Smooth muscle cell (in vitro differentiated cells): ENCODE measurements at regions not wholly inside any gene's neighbourhood (a gene's known extent, or its start where the extent isn't known, plus 50 kb on each side); places are given as distances from the start of the nearest gene placed in this dataset.

Experiments used
- DNase-seq: peaks from one replicate; lab custom pipeline; 2025; ENCODE audit not compliant: unreplicated experiment; lab: John Stamatoyannopoulos, UW
- H2AFZ ChIP-seq: fragments of 200-600 bp; sonication (generic); 2 replicates; pipeline ENCODE4 v1.6.0; 2016; ENCODE audit warnings: antibody characterized with exemption, low read depth, mild to moderate bottlenecking
- H3F3A ChIP-seq: fragments of 200-600 bp; sonication (generic); 2 replicates; pipeline ENCODE4 v1.6.0; 2017; ENCODE audit warnings: antibody characterized with exemption, low read depth
- H3K27ac ChIP-seq: fragments of 200-600 bp; sonication (generic); 2 replicates; pipeline ENCODE4 v1.5.1; 2016; ENCODE audit warnings: low read depth, mild to moderate bottlenecking
- H3K27me3 ChIP-seq: fragments of 200-600 bp; sonication (generic); 2 replicates; pipeline ENCODE4 v1.6.1; 2016; ENCODE audit warnings: low read depth, mild to moderate bottlenecking
- H3K36me3 ChIP-seq: fragments of 200-600 bp; sonication (generic); 2 replicates; pipeline ENCODE4 v1.5.1; 2016; ENCODE audit warnings: low read depth
- H3K4me1 ChIP-seq: fragments of 200-600 bp; sonication (generic); 2 replicates; pipeline ENCODE4 v1.5.1; 2016; ENCODE audit warnings: low read depth
- H3K4me2 ChIP-seq: fragments of 200-600 bp; sonication (generic); 2 replicates; pipeline ENCODE4 v1.6.0; 2016; ENCODE audit warnings: mild to moderate bottlenecking
- H3K4me3 ChIP-seq: fragments of 200-600 bp; sonication (generic); 2 replicates; pipeline ENCODE4 v1.5.1; 2016; ENCODE audit warnings: mild to moderate bottlenecking
- H3K79me2 ChIP-seq: fragments of 200-600 bp; sonication (generic); 2 replicates; pipeline ENCODE4 v1.6.0; 2016; ENCODE audit warnings: low read depth, mild to moderate bottlenecking
- H3K9ac ChIP-seq: fragments of 200-600 bp; sonication (generic); 2 replicates; pipeline ENCODE4 v1.6.0; 2016; ENCODE audit warnings: low read depth
- H3K9me3 ChIP-seq: fragments of 200-600 bp; sonication (generic); replicated peaks from 2 replicates; pipeline ENCODE4 v1.5.1; 2016; ENCODE audit warnings: low read depth
- H4K20me1 ChIP-seq: fragments of 200-600 bp; sonication (generic); 2 replicates; pipeline ENCODE4 v1.6.0; 2016; ENCODE audit warnings: low read depth
- CTCF ChIP-seq: fragments of 200-600 bp; sonication (generic); IDR thresholded peaks from 2 replicates; pipeline ENCODE4 v1.5.1; 2017; ENCODE audit warnings: borderline replicate concordance, mild to moderate bottlenecking, antibody characterized with exemption; ENCODE audit not compliant: insufficient read depth, poor library complexity, severe bottlenecking
- WGBS: methylation state at CpG from one replicate; pipeline ENCODE4 v1.1.7; 2016; ENCODE audit warnings: low lambda C conversion rate; 5-methylcytosine and 5-hydroxymethylcytosine counted together

GRCh38 chr9:115300116-115300515 lies 182.2 kb upstream of the TNC start:
- no peaks in the 10 kb centered on the region for H3K9me3 ChIP-seq
- 92% methylated on average over 1 of the region's 1 CpG for WGBS
- no peak overlapping the region for H3K4me3 ChIP-seq
- no peaks in the 10 kb centered on the region for H3K79me2 ChIP-seq
- no peaks in the 10 kb centered on the region for H3K27me3 ChIP-seq
- H3K9ac ChIP-seq, result no peak overlapping the region
- no peaks in the 10 kb centered on the region for H4K20me1 ChIP-seq
- no peak overlapping the region for H2AFZ ChIP-seq
- H3K27ac ChIP-seq, result no peak overlapping the region
- no peak overlapping the region for H3K4me2 ChIP-seq
- TF ChIP-seq CTCF, result no peak
- DNase-seq, result no peak
- peaks cover 10% of the 10 kb centered on the region for H3F3A ChIP-seq
- peaks cover under 1% of the 10 kb centered on the region for H3K4me1 ChIP-seq
- no peaks in the 10 kb centered on the region for H3K36me3 ChIP-seq

- Histone ChIP-seq H3K4me3 (no peak overlapping the region), H2AFZ (no peak overlapping the region)
- 74% methylated on average over 2 of the region's 2 CpGs for WGBS
These were observed 182.9 kb upstream of the TNC start for GRCh38 chr9:115300874-115301273.

GRCh38 chr9:115301581-115301980 lies 183.6 kb upstream of the TNC start:
- H3K9ac ChIP-seq, result no peak overlapping the region
- H3K4me3 ChIP-seq, result no peak overlapping the region
- TF ChIP-seq CTCF, result no peak
- DNase-seq, result no peak
- 52% methylated on average over 5 of the region's 5 CpGs for WGBS
- H3K27me3 ChIP-seq, result no peaks in the 10 kb centered on the region
- H2AFZ ChIP-seq, result no peak overlapping the region
- H4K20me1 ChIP-seq, result no peaks in the 10 kb centered on the region
- H3K4me2 ChIP-seq, result peak overlapping the region; percentile 24
- H3K79me2 ChIP-seq, result no peaks in the 10 kb centered on the region
- H3K27ac ChIP-seq, result no peak overlapping the region
- peaks cover 9% of the 10 kb centered on the region for H3K4me1 ChIP-seq
- no peaks in the 10 kb centered on the region for H3K36me3 ChIP-seq
- peaks cover 10% of the 10 kb centered on the region for H3F3A ChIP-seq
- no peaks in the 10 kb centered on the region for H3K9me3 ChIP-seq

More at GRCh38 chr9:115300874-115301273, 182.9 kb upstream of the TNC start:
- Histone ChIP-seq H3K36me3 (no peaks in the 10 kb centered on the region), H3K27ac (no peak overlapping the region), H3K4me2 (peak overlapping the region; percentile 24), H3K79me2 (no peaks in the 10 kb centered on the region), H3K9me3 (no peaks in the 10 kb centered on the region), H3K9ac (no peak overlapping the region), H3F3A (peaks cover 10% of the 10 kb centered on the region), H3K4me1 (peaks cover 8% of the 10 kb centered on the region), H4K20me1 (no peaks in the 10 kb centered on the region), H3K27me3 (no peaks in the 10 kb centered on the region)
- no peak for TF ChIP-seq CTCF
- DNase-seq, result no peak

- H4K20me1 ChIP-seq, result no peaks in the 10 kb centered on the region
- peak overlapping the region; percentile 3 for H3K27ac ChIP-seq
- H3K79me2 ChIP-seq, result no peaks in the 10 kb centered on the region
- H3K27me3 ChIP-seq, result no peaks in the 10 kb centered on the region
- no peaks in the 10 kb centered on the region for H3K36me3 ChIP-seq
- H3K9ac ChIP-seq, result no peak overlapping the region
- H3K4me2 ChIP-seq, result peak overlapping the region; percentile 46
- 5% methylated on average over 3 of the region's 3 CpGs for WGBS
- TF ChIP-seq CTCF, result no peak
- DNase-seq, result no peak
- H3K4me1 ChIP-seq, result peaks cover 9% of the 10 kb centered on the region
- no peaks in the 10 kb centered on the region for H3K9me3 ChIP-seq
- no peak overlapping the region for H3K4me3 ChIP-seq
- H2AFZ ChIP-seq, result peak overlapping the region; percentile 73
- peaks cover 8% of the 10 kb centered on the region for H3F3A ChIP-seq
These were observed 187.6 kb upstream of the TNC start for GRCh38 chr9:115305543-115305942.
